HG03432 (cell line): ENCODE measurements at regions not wholly inside any gene's neighbourhood (a gene's known extent, or its start where the extent isn't known, plus 50 kb on each side); places are given as distances from the start of the nearest gene placed in this dataset.

ENCODE experiments used
- ATAC-seq: cut with Tn5 transposase; IDR thresholded peaks from one replicate; pipeline ENCODE4 v1.9.1; 2021; ENCODE audit warnings: mild to moderate bottlenecking, moderate library complexity; ENCODE audit not compliant: unreplicated experiment

DNA sequence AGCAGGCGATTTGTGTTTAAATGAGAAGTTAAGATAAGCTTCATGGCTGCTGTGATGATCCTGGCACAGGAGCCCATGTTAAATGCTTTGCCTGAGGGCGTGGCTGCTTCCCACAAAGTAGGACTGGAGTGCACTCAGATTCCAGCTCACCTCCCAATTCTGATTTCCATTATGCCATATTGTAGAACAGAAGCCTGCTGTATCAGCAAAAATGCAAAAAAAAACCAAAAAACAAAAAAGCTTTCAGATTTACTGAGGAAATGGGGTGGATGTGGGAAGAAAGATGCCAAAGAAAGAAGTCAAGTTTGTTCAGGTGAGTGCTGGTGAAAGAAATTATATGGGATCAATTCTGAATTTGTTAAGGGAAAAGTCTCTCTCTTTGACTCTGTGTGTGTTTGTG is 610.4 kb upstream of the NETO1 start:
- ATAC-seq: no peak

GRCh38 chr18:73476031-73476430 is 608.2 kb upstream of the NETO1 start:
- no peak for ATAC-seq

- no peak for ATAC-seq
These were observed 594.3 kb upstream of the NETO1 start for GRCh38 chr18:73462092-73462491.

GRCh38 chr18:73461780-73462059 is 593.9 kb upstream of the NETO1 start:
- ATAC-seq: no peak

- ATAC-seq: no peak
These were observed 593.4 kb upstream of the NETO1 start for GRCh38 chr18:73461038-73461779.

- no peak for ATAC-seq
These were observed 590.6 kb upstream of the NETO1 start for GRCh38 chr18:73458186-73458964.

DNA sequence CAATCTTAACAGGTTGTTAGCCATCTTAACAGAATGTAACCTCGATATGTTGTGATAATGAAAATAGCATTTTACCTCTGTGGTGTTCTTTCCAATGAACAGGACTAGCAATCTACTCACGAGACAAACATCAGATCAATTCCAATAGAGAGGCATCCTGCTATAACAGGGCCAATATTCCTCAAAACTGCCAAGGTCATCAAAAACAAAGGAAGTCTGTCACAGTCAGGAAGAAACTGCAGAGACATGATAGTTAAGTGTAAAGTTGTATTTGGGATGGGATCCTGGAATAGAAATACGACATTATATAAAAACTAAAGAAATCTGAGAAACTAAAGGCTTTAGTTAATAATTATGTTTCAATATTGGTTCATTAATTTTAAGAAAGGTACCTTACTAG is 588.9 kb upstream of the NETO1 start:
- no peak for ATAC-seq

GRCh38 chr18:73452866-73453265 is 585.1 kb upstream of the NETO1 start:
- ATAC-seq: no peak

GRCh38 chr18:73446502-73446901 is 578.7 kb upstream of the NETO1 start:
- no peak for ATAC-seq

GRCh38 chr18:73431620-73432019 is 563.8 kb upstream of the NETO1 start:
- ATAC-seq: no peak

GRCh38 chr18:73421010-73421409 is 553.2 kb upstream of the NETO1 start:
- ATAC-seq: no peak

GRCh38 chr18:73419531-73419930 is 551.7 kb upstream of the NETO1 start:
- ATAC-seq: no peak

DNA sequence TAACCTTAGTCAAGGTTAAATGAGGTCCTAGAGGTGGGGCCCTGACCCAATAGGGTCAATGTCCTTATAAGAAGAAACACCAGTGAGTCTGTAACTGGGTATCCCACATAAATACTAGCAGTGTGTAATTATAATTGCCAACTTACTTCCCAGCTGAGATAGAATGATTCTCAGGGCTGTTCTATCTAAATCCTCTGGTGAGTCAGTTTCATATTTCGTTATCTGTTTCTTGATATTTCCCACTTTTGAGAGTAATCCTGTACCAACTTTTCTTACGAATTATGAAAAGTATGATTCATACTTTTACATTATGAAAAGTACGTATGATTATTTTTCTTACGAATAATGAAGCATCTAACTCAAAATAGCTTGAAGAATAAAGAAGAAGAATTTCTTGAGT is 546.8 kb upstream of the NETO1 start:
- ATAC-seq: no peak

DNA sequence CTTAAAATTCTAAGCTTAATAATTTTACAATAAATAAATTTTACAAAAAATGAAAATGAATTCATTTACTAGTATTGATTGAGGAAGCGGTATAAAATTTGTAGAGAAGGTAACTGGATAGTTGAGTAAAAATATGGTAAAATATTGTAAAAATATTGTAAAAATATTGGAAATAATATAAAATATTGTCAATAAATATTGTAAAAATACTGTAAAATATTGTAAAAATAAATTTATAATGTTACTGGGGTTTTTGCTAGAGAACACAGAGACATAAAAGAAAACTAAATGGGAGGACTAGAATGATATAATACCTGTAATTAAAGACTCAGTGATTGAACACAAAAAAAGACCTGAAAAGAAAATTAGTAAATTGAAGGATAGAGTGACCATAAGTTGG is 546.3 kb upstream of the NETO1 start:
- ATAC-seq: no peak

- ATAC-seq: no peak
These were observed 541.5 kb upstream of the NETO1 start for GRCh38 chr18:73409242-73409641.

- ATAC-seq: no peak
These were observed 540.7 kb upstream of the NETO1 start for GRCh38 chr18:73408469-73408868.

- no peak for ATAC-seq
These were observed 539.7 kb upstream of the NETO1 start for GRCh38 chr18:73407506-73407905.

GRCh38 chr18:73384246-73384645 is 516.5 kb upstream of the NETO1 start:
- ATAC-seq: no peak

- no peak for ATAC-seq
These were observed 513.9 kb upstream of the NETO1 start for GRCh38 chr18:73381699-73382036.

- ATAC-seq: no peak
These were observed 513.4 kb upstream of the NETO1 start for GRCh38 chr18:73381016-73381698.

DNA sequence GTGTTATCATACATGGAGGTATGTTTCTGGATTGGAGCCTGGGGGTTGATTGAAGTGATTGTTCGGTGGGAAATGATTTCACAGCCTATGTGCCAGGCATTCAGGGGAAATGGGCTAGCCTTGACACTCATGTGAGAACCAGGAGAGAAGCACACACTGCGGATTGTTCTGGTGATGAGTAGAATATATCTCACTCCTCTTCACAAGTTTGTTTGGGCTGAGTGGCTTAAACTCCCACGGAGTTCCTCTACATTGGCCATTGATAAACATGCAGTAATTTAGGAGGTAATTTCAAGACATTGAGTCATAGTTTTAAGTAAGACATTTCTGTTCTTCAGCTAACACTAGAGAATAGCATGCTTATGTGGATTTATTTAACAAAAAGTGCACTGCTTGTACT is 498.9 kb upstream of the NETO1 start:
- no peak for ATAC-seq

DNA sequence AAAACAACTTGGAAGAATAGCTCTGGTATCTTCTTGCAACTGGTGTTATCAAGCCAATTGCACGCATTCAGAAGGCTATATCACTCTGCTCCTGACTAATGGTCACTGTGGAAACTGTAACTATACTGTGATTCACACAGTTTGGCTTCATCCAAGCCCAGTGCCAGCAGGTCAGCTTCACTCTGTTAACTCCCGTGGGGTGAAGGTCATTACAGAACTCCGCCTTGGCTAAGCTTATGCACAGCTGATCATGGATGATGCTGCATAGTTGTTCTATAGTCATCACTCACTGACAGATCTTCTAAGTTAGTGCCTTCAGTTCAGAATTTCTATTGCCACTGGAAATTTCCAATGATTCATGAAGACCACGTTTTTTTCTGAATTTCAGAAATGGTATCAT is 497.2 kb upstream of the NETO1 start:
- ATAC-seq: no peak
